ENCODE measurements at regions not wholly inside any gene's neighbourhood (a gene's known extent, or its start where the extent isn't known, plus 50 kb on each side); places are given as distances from the start of the nearest gene placed in this dataset.
"Not testable (repeated sequence)": the region's sequence is repeated elsewhere in the genome, so short reads cannot be mapped to it uniquely, and the experiment has no call there.

GRCh38 chr6:4447639-4448330 lies 312.4 kb upstream of the ECI2 start:
- DNase-seq: no peak

GRCh38 chr6:4446982-4447381 lies 311.6 kb upstream of the ECI2 start:
- DNase-seq: no peak

- no peak for DNase-seq
These were observed 306.6 kb upstream of the ECI2 start for GRCh38 chr6:4441981-4442434.

- DNase-seq: no peak
These were observed 303.8 kb upstream of the ECI2 start for GRCh38 chr6:4439159-4439558.

- no peak for DNase-seq
These were observed 302.0 kb upstream of the ECI2 start for GRCh38 chr6:4437342-4437741.

GRCh38 chr6:4435981-4436445 lies 300.6 kb upstream of the ECI2 start:
- peak; percentile 9 for DNase-seq

GRCh38 chr6:4434655-4435054 lies 299.3 kb upstream of the ECI2 start:
- DNase-seq: no peak

GRCh38 chr6:4433199-4433598 lies 297.8 kb upstream of the ECI2 start:
- DNase-seq: no peak

GRCh38 chr6:4426968-4427367 lies 291.6 kb upstream of the ECI2 start:
- no peak for DNase-seq

GRCh38 chr6:4421837-4422236 lies 286.5 kb upstream of the ECI2 start:
- DNase-seq: no peak

GRCh38 chr6:4420160-4420865 lies 284.9 kb upstream of the ECI2 start:
- DNase-seq: no peak

GRCh38 chr6:4415549-4415948 lies 280.2 kb upstream of the ECI2 start:
- DNase-seq: no peak

- not testable (repeated sequence) for DNase-seq
These were observed 278.7 kb upstream of the ECI2 start for GRCh38 chr6:4414078-4414477.

- DNase-seq: no peak
These were observed 277.7 kb upstream of the ECI2 start for GRCh38 chr6:4413073-4413472.

- no peak for DNase-seq
These were observed 277.1 kb upstream of the ECI2 start for GRCh38 chr6:4412488-4412887.

GRCh38 chr6:4412077-4412476 lies 276.7 kb upstream of the ECI2 start:
- no peak for DNase-seq

GRCh38 chr6:4407710-4408109 lies 272.3 kb upstream of the ECI2 start:
- not testable (repeated sequence) for DNase-seq

GRCh38 chr6:4405621-4406212 lies 270.3 kb upstream of the ECI2 start:
- no peak for DNase-seq

- no peak for DNase-seq
These were observed 269.0 kb upstream of the ECI2 start for GRCh38 chr6:4404415-4404814.

- DNase-seq: no peak
These were observed 268.5 kb upstream of the ECI2 start for GRCh38 chr6:4403828-4404227.

- no peak for DNase-seq
These were observed 267.8 kb upstream of the ECI2 start for GRCh38 chr6:4403023-4403752.

GRCh38 chr6:4402477-4402976 lies 267.2 kb upstream of the ECI2 start:
- no peak for DNase-seq
